ENCODE measurements at regions not wholly inside any gene's neighbourhood (a gene's known extent, or its start where the extent isn't known, plus 50 kb on each side); places are given as distances from the start of the nearest gene placed in this dataset.

DNA sequence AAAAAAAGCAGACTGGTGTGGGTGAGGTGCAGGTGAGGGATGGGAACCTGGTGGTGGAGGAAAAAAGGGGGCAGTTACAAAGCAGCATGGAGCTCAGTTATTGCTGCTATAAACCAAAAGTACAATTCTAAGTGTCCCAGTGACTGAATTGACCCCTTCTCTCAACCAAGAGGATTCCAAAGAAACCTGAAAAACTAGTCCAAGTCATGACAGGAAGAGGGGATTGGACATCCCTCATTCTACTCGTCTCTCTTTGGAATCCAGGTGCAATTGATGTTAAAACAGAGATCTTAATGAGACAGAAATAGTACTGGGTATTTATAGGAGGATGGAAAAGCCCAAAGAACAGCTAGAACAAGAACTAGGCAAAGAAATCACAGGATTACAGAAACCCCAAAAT is 322.3 kb upstream of the IGFBP3 start:
- DNase-seq: no peak
- TF ChIP-seq, protein P1, sequence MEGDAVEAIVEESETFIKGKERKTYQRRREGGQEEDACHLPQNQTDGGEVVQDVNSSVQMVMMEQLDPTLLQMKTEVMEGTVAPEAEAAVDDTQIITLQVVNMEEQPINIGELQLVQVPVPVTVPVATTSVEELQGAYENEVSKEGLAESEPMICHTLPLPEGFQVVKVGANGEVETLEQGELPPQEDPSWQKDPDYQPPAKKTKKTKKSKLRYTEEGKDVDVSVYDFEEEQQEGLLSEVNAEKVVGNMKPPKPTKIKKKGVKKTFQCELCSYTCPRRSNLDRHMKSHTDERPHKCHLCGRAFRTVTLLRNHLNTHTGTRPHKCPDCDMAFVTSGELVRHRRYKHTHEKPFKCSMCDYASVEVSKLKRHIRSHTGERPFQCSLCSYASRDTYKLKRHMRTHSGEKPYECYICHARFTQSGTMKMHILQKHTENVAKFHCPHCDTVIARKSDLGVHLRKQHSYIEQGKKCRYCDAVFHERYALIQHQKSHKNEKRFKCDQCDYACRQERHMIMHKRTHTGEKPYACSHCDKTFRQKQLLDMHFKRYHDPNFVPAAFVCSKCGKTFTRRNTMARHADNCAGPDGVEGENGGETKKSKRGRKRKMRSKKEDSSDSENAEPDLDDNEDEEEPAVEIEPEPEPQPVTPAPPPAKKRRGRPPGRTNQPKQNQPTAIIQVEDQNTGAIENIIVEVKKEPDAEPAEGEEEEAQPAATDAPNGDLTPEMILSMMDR (IDR thresholded peaks at IDR 0.05): no peak
- no peak for TF ChIP-seq POLR2A (IDR thresholded peaks at IDR 0.05)
- H3K9me3 ChIP-seq: no peaks in the 10 kb centered on the region
- H3K4me1 ChIP-seq: no peaks in the 10 kb centered on the region
- intact Hi-C loops (cut with DNase I; ENCODE audit: low total_unique reads): no loop called here
- no peak overlapping the region for H3K27ac ChIP-seq
- no peaks in the 10 kb centered on the region for H3K27me3 ChIP-seq
- H3K36me3 ChIP-seq: no peaks in the 10 kb centered on the region
- no peak overlapping the region for H3K4me3 ChIP-seq

DNA sequence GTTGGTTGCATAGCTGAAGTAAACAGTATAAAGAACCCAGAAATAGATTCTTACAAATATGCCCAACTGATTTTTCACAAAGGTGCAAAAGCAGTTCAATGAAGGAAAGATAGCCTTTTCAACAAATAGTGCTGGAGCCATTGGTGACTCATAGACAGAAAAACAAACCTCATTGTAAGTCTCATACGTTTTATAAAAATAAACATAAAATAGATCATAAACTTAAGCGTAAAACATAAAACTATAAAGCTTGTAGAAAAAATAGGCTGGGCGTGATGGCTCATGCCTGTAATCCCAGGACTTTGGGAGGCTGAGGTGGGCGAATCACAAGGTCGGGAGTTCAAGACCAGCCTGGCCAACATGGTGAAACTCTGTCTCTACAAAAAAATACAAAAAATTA is 318.8 kb upstream of the IGFBP3 start:
- Histone ChIP-seq H3K27me3 (no peaks in the 10 kb centered on the region), H3K4me3 (no peak overlapping the region), H3K4me1 (no peaks in the 10 kb centered on the region), H3K36me3 (no peaks in the 10 kb centered on the region), H3K27ac (no peak overlapping the region), H3K9me3 (no peaks in the 10 kb centered on the region)
- DNase-seq: no peak
- intact Hi-C loops (cut with DNase I; ENCODE audit: low total_unique reads): no loop called here
- TF ChIP-seq POLR2A (IDR thresholded peaks at IDR 0.05): no peak
- TF ChIP-seq, protein P1 (IDR thresholded peaks at IDR 0.05): no peak

DNA sequence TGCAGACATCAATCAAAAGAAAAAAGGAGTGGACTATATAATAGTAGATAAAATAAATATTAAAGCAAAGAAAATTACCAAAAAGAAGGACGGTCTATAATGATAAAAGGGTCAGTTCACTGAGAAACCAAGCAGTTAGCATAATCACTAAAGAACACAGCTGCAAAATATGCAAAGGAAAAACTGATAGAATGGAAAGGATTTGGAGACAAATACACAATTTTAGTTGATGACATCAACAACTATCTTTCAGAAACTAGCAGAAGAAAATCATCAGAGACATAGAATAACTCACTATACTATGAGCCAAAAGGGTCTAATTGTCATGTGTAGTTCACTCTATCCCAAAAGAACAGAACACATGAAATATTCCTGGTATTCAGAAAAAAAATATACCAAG is 316.4 kb upstream of the IGFBP3 start:
- H3K9me3 ChIP-seq: no peaks in the 10 kb centered on the region
- H3K4me1 ChIP-seq: no peaks in the 10 kb centered on the region
- no peaks in the 10 kb centered on the region for H3K36me3 ChIP-seq
- H3K27ac ChIP-seq: no peak overlapping the region
- intact Hi-C loops (cut with DNase I; ENCODE audit: low total_unique reads): no loop called here
- no peak overlapping the region for H3K4me3 ChIP-seq
- DNase-seq: no peak
- no peaks in the 10 kb centered on the region for H3K27me3 ChIP-seq
- TF ChIP-seq, protein P1 (IDR thresholded peaks at IDR 0.05): no peak
- no peak for TF ChIP-seq POLR2A (IDR thresholded peaks at IDR 0.05)

DNA sequence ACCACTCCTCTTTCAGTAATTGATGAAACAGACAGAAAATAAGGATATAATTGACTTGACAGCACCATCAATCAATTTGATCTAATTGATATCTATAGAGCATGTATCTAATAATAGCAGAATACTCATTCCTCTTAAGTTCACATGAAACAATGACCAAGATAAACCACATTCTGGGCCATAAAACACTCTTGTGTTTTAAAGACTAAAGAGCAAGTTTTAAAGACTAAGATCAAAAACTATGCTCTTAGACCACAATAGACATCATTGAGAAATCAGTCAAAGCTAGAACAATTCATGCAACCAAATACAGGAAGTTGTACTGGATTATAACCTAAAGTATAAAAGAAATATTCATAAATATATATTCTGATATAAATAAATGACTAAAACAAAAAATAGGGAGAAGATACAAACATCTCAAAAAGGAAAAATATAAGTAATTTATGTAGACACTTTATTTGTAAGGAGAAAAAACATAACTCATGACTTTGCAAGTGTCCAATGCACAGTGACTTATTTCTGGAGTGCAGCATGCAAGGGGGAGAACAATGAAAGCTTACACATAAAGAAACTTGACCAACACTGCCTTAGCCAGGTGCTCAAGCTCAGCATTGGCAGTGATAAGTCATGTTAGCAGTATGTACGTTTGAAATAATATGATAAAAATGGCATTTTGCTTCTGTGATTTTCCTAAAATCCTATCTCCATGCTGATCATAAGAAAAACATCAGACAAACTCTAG is 312.7 kb upstream of the IGFBP3 start:
- no peak for TF ChIP-seq POLR2A (IDR thresholded peaks at IDR 0.05)
- TF ChIP-seq, protein P1 (IDR thresholded peaks at IDR 0.05): no peak
- Histone ChIP-seq H3K27me3 (no peaks in the 10 kb centered on the region), H3K36me3 (no peaks in the 10 kb centered on the region), H3K4me3 (no peak overlapping the region), H3K4me1 (no peaks in the 10 kb centered on the region), H3K27ac (no peak overlapping the region), H3K9me3 (no peaks in the 10 kb centered on the region)
- no peak for DNase-seq
- intact Hi-C loops (cut with DNase I; ENCODE audit: low total_unique reads): no loop called here

DNA sequence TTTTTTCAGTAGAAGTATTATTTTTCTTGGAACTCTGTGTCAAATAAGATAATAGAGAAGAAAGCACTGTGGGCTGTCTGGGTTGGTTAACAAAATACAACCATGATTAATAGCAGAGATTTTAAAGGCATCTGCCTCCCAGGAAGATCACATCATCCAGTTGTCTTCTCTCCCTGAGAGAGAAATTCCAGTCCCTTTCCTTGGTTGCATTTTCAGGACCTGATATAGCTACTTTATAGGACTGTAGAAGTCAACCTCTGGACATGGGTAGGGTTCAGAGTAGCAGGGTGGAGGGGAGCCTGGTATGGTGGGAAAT is 309.9 kb upstream of the IGFBP3 start:
- intact Hi-C loops (cut with DNase I; ENCODE audit: low total_unique reads): no loop called here
- H3K9me3 ChIP-seq: no peaks in the 10 kb centered on the region
- TF ChIP-seq POLR2A (IDR thresholded peaks at IDR 0.05): no peak
- TF ChIP-seq, protein P1 (IDR thresholded peaks at IDR 0.05): no peak

More for the DNA sequence above, 309.9 kb upstream of the IGFBP3 start:
- Histone ChIP-seq H3K4me3 (no peak overlapping the region), H3K27ac (no peak overlapping the region), H3K4me1 (no peaks in the 10 kb centered on the region), H3K36me3 (no peaks in the 10 kb centered on the region), H3K27me3 (no peaks in the 10 kb centered on the region)
- no peak for DNase-seq
